Bronchial epithelial cell (primary cell): ENCODE measurements at regions not wholly inside any gene's neighbourhood (a gene's known extent, or its start where the extent isn't known, plus 50 kb on each side); places are given as distances from the start of the nearest gene placed in this dataset.
A peak's percentile ranks its signal among the peaks of the same experiment; 100 is the strongest.
"Not testable (repeated sequence)": the region's sequence is repeated elsewhere in the genome, so short reads cannot be mapped to it uniquely, and the experiment has no call there.

Experiments
- DNase-seq: peaks from one replicate; pipeline ENCODE4 v3.0.0-alpha.2; 2010; ENCODE audit warnings: low read depth
- FAIRE-seq: peaks from 2 replicates; lab custom pipeline; 2011; peaks lifted over from hg19 to GRCh38; lab: Jason Lieb, UNC
- H3K27me3 ChIP-seq: 2 replicates; pipeline ENCODE4 v1.5.1; 2011; ENCODE audit warnings: low read length; ENCODE audit not compliant: control insufficient read depth, insufficient read depth
- H3K36me3 ChIP-seq: 2 replicates; pipeline ENCODE4 v1.5.1; 2011; ENCODE audit warnings: low read length; ENCODE audit not compliant: control insufficient read depth, insufficient read depth
- H3K4me3 ChIP-seq: 2 replicates; pipeline ENCODE4 v1.5.1; 2011; ENCODE audit warnings: mild to moderate bottlenecking, low read depth, low read length, control low read depth
- CTCF ChIP-seq: IDR thresholded peaks from 2 replicates; pipeline ENCODE4 v1.5.1; 2011; ENCODE audit warnings: mild to moderate bottlenecking, moderate library complexity, low read length, control low read depth, inconsistent platforms; ENCODE audit not compliant: insufficient read depth, severe bottlenecking

GRCh38 chr22:27318516-27318915 lies 483.0 kb downstream of the MN1 start:
- Histone ChIP-seq H3K4me3 (no peak overlapping the region), H3K36me3 (no peaks in the 10 kb centered on the region), H3K27me3 (peaks cover 6% of the 10 kb centered on the region)
- FAIRE-seq (no peak), DNase-seq (peak; percentile 52)
- TF ChIP-seq CTCF = no peak

GRCh38 chr22:27323661-27324060 lies 477.9 kb downstream of the MN1 start:
- no peak for FAIRE-seq

GRCh38 chr22:27324908-27325307 lies 476.6 kb downstream of the MN1 start:
- peaks cover 12% of the 10 kb centered on the region for H3K27me3 ChIP-seq
- not testable (repeated sequence) for H3K4me3 ChIP-seq, DNase-seq, H3K36me3 ChIP-seq, FAIRE-seq

More at GRCh38 chr22:27323661-27324060, 477.9 kb downstream of the MN1 start:
- no peak for TF ChIP-seq CTCF
- H3K27me3 ChIP-seq = peaks cover 12% of the 10 kb centered on the region
- H3K36me3 ChIP-seq = no peaks in the 10 kb centered on the region
- no peak overlapping the region for H3K4me3 ChIP-seq
- DNase-seq = no peak

DNA sequence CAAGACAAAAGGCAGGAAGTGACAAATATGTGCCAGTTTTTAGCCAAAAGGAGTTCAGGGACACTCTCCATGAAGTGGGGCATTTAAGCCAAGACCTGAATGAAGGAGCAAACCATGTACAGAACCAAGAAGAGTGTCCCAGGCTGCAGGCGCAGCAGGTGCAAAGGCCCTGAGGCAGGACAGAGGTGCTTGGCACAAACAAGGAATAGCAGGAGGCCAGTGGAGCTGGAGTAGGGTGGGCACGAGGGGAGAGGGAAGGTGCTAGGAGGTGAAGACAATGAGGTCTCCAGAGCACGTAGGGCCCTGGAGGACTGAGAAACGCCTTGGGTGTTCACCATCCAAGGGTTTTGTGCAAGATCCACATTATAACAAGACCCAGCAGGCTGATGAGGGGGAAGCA lies 474.1 kb downstream of the MN1 start:
- no peak for TF ChIP-seq CTCF
- DNase-seq = no peak
- peaks cover 10% of the 10 kb centered on the region for H3K27me3 ChIP-seq

DNA sequence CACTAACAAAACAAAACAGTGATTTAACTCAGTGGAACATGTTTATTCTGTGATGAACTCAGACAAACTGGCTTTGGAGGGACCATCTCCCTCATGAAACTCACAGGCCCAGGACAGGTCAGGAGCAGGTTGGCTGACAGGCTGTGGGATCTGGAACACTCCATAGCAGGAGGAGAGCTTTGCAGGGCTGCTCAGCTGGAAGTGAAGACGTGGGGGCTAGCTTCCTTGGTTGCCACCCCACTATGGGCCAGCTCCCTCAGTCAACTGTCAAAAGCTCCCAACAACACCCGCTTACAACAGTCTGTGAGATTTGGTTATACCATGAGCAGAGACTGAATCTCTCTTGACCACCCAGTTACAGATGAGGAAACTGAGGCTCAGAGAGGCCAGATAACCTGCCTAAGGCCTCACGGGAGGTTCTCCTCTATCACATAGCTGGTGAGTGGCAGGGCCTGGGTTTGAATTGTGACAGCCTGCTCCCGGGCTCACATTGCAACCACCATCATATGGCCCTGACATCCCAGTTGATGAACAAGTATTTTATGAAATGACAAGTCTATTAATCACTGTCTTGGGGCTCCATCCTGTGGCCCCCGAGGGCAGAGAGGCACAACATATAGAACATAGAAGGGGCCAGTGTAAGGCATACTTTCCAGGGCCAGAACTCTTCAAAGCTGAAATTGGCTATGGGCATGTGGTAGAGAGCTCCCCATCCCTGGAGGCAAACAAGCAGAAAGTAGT lies 473.4 kb downstream of the MN1 start:
- H3K27me3 ChIP-seq = peaks cover 6% of the 10 kb centered on the region
- H3K4me3 ChIP-seq = no peak overlapping the region
- no peak for FAIRE-seq
- DNase-seq = no peak
- no peak for TF ChIP-seq CTCF
- no peaks in the 10 kb centered on the region for H3K36me3 ChIP-seq

More for the DNA sequence above, 474.1 kb downstream of the MN1 start:
- no peak for FAIRE-seq
- no peaks in the 10 kb centered on the region for H3K36me3 ChIP-seq
- no peak overlapping the region for H3K4me3 ChIP-seq

GRCh38 chr22:27329131-27329850 lies 472.3 kb downstream of the MN1 start:
- H3K36me3 ChIP-seq = no peaks in the 10 kb centered on the region
- FAIRE-seq = no peak
- H3K27me3 ChIP-seq = no peaks in the 10 kb centered on the region
- H3K4me3 ChIP-seq = no peak overlapping the region
- no peak for DNase-seq
- no peak for TF ChIP-seq CTCF
